WTC11 (cell line): ENCODE measurements at regions not wholly inside any gene's neighbourhood (a gene's known extent, or its start where the extent isn't known, plus 50 kb on each side); places are given as distances from the start of the nearest gene placed in this dataset.

Source experiments
- ATAC-seq: fragments of 200-7000 bp; cut with Tn5 transposase; 2 replicates; pipeline ENCODE4 v1.10.0; 2021; ENCODE audit warnings: mild to moderate bottlenecking, moderate library complexity
- CTCF ChIA-PET: fragments of 300-600 bp; sonication (Branson Sonifier 250); formaldehyde crosslinking; loops from one replicate; lab custom pipeline; 2021; ENCODE audit warnings: antibody characterized with exemption; lab: Charles Lee
- POLR2A ChIA-PET: fragments of 350-600 bp; sonication (Branson Sonifier 250); formaldehyde crosslinking; loops from one replicate; lab custom pipeline; 2021; ENCODE audit warnings: antibody characterized with exemption; lab: Charles Lee
- DNase-seq: peaks from one replicate; pipeline ENCODE4 v3.0.0; 2021; ENCODE audit warnings: low spot score
- H3K27ac Mint-ChIP-seq: 2 replicates; pipeline ENCODE4 v1.8.0; 2021; ENCODE audit warnings: mixed read lengths
- H3K27me3 Mint-ChIP-seq: 2 replicates; pipeline ENCODE4 v1.8.0; 2021; ENCODE audit warnings: low read depth, mild to moderate bottlenecking, moderate library complexity, mixed read lengths
- H3K36me3 Mint-ChIP-seq: 2 replicates; pipeline ENCODE4 v1.8.0; 2021; ENCODE audit warnings: mixed read lengths
- H3K4me1 Mint-ChIP-seq: 2 replicates; pipeline ENCODE4 v1.8.0; 2022; ENCODE audit warnings: mixed read lengths
- H3K4me3 Mint-ChIP-seq: 2 replicates; pipeline ENCODE4 v1.8.0; 2021; ENCODE audit warnings: mild to moderate bottlenecking, moderate library complexity, mixed read lengths
- H3K9me3 Mint-ChIP-seq: 2 replicates; pipeline ENCODE4 v1.8.0; 2021; ENCODE audit warnings: mixed read lengths
- AFF4 ChIP-seq: sonication (generic); formaldehyde crosslinking; IDR thresholded peaks from 2 replicates; pipeline ENCODE4 v1.8.1; 2023; ENCODE audit warnings: mild to moderate bottlenecking, missing genetic modification reagents, borderline replicate concordance
- CREM ChIP-seq: sonication (generic); formaldehyde crosslinking; IDR thresholded peaks from 2 replicates; pipeline ENCODE4 v1.8.1; 2022; ENCODE audit warnings: mild to moderate bottlenecking, missing genetic modification reagents, moderate library complexity
- CTCF ChIP-seq: fragments of 200-600 bp; IDR thresholded peaks from 2 replicates; pipeline ENCODE4 v1.8.0; 2022; ENCODE audit warnings: antibody characterized with exemption
- E2F1 ChIP-seq: sonication (generic); formaldehyde crosslinking; IDR thresholded peaks from 2 replicates; pipeline ENCODE4 v1.8.0; 2022; ENCODE audit warnings: mild to moderate bottlenecking, missing genetic modification reagents
- ERG ChIP-seq: fragments of 250-450 bp; sonication (Bioruptor Pico); IDR thresholded peaks from 2 replicates; pipeline ENCODE4 v1.8.0; 2021; ENCODE audit warnings: mild to moderate bottlenecking
- FOXP4 ChIP-seq: sonication (generic); formaldehyde crosslinking; IDR thresholded peaks from 2 replicates; pipeline ENCODE4 v1.8.0; 2022; ENCODE audit warnings: mild to moderate bottlenecking, missing genetic modification reagents
- GABPB1 ChIP-seq: sonication (generic); formaldehyde crosslinking; IDR thresholded peaks from 2 replicates; pipeline ENCODE4 v1.8.1; 2023; ENCODE audit warnings: mild to moderate bottlenecking, missing genetic modification reagents
- IRF1 ChIP-seq: sonication (generic); formaldehyde crosslinking; IDR thresholded peaks from 2 replicates; pipeline ENCODE4 v1.8.0; 2023; ENCODE audit warnings: missing genetic modification reagents
- RORB ChIP-seq: fragments of 250-450 bp; sonication (Bioruptor Pico); IDR thresholded peaks from 2 replicates; pipeline ENCODE4 v1.9.0; 2021; ENCODE audit warnings: mild to moderate bottlenecking
- ZNF396 ChIP-seq: fragments of 250-450 bp; sonication (Bioruptor Pico); IDR thresholded peaks from 2 replicates; pipeline ENCODE4 v1.8.0; 2021; ENCODE audit warnings: mild to moderate bottlenecking, moderate library complexity, borderline replicate concordance
- ZNF416 ChIP-seq: fragments of 250-450 bp; sonication (Bioruptor Pico); IDR thresholded peaks from 2 replicates; pipeline ENCODE4 v1.9.0; 2021; ENCODE audit warnings: mild to moderate bottlenecking, inconsistent platforms
- ZNF423 ChIP-seq: fragments of 250-450 bp; sonication (Bioruptor Pico); IDR thresholded peaks from 2 replicates; pipeline ENCODE4 v2.1.2; 2022; ENCODE audit warnings: mild to moderate bottlenecking, moderate library complexity
- ZNF671 ChIP-seq: fragments of 250-450 bp; sonication (Bioruptor Pico); IDR thresholded peaks from 2 replicates; pipeline ENCODE4 v1.8.0; 2021; ENCODE audit warnings: mild to moderate bottlenecking
- ZSCAN18 ChIP-seq: fragments of 250-450 bp; sonication (Bioruptor Pico); IDR thresholded peaks from 2 replicates; pipeline ENCODE4 v2.1.2; 2022; ENCODE audit warnings: mild to moderate bottlenecking, moderate library complexity

GRCh38 chr2:41728788-41729338 lies 319.0 kb upstream of the PKDCC start:
- ChIA-PET CTCF (no interaction called here), POLR2A (no interaction called here)
- Mint-ChIP-seq H3K9me3 (no peaks in the 10 kb centered on the region), H3K4me3 (no peak overlapping the region), H3K36me3 (no peaks in the 10 kb centered on the region), H3K27ac (no peak overlapping the region), H3K27me3 (peaks cover 2% of the 10 kb centered on the region; the same call in 1 of the 2 replicates), H3K4me1 (peaks cover 15% of the 10 kb centered on the region)
- no peak for DNase-seq
- no peak for ATAC-seq
- no peak for TF ChIP-seq CTCF
- no peak for TF ChIP-seq FOXP4
- TF ChIP-seq GABPB1 (CRISPR knock-in tag), result no peak
- no peak for TF ChIP-seq ERG (CRISPR knock-in tag)
- TF ChIP-seq AFF4, result no peak
- TF ChIP-seq CREM (CRISPR knock-in tag), result no peak
- TF ChIP-seq IRF1, result no peak
- no peak for TF ChIP-seq ZNF671 (CRISPR knock-in tag)
- no peak for TF ChIP-seq ZNF416
- no peak for TF ChIP-seq RORB
- TF ChIP-seq ZNF396 (CRISPR knock-in tag), result no peak
- TF ChIP-seq E2F1, result no peak
- no peak for TF ChIP-seq ZNF423 (CRISPR knock-in tag)
- no peak for TF ChIP-seq ZSCAN18 (CRISPR knock-in tag)
